ENCODE measurements at regions not wholly inside any gene's neighbourhood (a gene's known extent, or its start where the extent isn't known, plus 50 kb on each side); places are given as distances from the start of the nearest gene placed in this dataset.
"Not testable (repeated sequence)": the region's sequence is repeated elsewhere in the genome, so short reads cannot be mapped to it uniquely, and the experiment has no call there.

GRCh38 chr9:95391271-95391670, 73.8 kb upstream of the FANCC start:
- intact Hi-C loops (cut with micrococcal nuclease); H3K9me3 Mint-ChIP-seq: not testable (repeated sequence)

GRCh38 chr9:95389373-95389772, 71.9 kb upstream of the FANCC start:
- Mint-ChIP-seq H3K4me1 (ENCODE audit: low read depth) (no peaks in the 10 kb centered on the region), H3K9me3 (no peaks in the 10 kb centered on the region), H3K36me3 (ENCODE audit: low read depth) (no peaks in the 10 kb centered on the region), H3K27ac (no peak overlapping the region), H3K4me3 (no peak overlapping the region), H3K27me3 (peaks cover 9% of the 10 kb centered on the region)
- no peak for TF ChIP-seq CTCF (IDR thresholded peaks at IDR 0.05)
- ChIA-PET CTCF (no interaction called here), POLR2A (no interaction called here)
- DNase-seq (no peak), ATAC-seq (no peak)
- intact Hi-C loops (cut with micrococcal nuclease), result no loop called here

More at GRCh38 chr9:95391271-95391670, 73.8 kb upstream of the FANCC start:
- CTCF ChIA-PET, result interaction anchor here (1.2 kb wide), 1 partner anchor 55 kb away, joined by 3 read pairs; no protein-coding TSS in a partner anchor
- POLR2A ChIA-PET, result interaction anchor here (0.6 kb wide), 1 partner anchor 136 kb away, joined by 3 read pairs; no protein-coding TSS in a partner anchor
- not testable (repeated sequence) for DNase-seq; H3K36me3 Mint-ChIP-seq (ENCODE audit: low read depth); H3K4me3 Mint-ChIP-seq; ATAC-seq; H3K4me1 Mint-ChIP-seq (ENCODE audit: low read depth); H3K27ac Mint-ChIP-seq; H3K27me3 Mint-ChIP-seq

GRCh38 chr9:95386843-95387242, 69.3 kb upstream of the FANCC start:
- ATAC-seq (no peak), DNase-seq (no peak)
- Mint-ChIP-seq H3K4me1 (ENCODE audit: low read depth) (no peaks in the 10 kb centered on the region), H3K27ac (no peak overlapping the region), H3K9me3 (no peaks in the 10 kb centered on the region), H3K36me3 (ENCODE audit: low read depth) (no peaks in the 10 kb centered on the region), H3K27me3 (peaks cover 19% of the 10 kb centered on the region), H3K4me3 (no peak overlapping the region)
- ChIA-PET CTCF (no interaction called here), POLR2A (no interaction called here)
- no peak for TF ChIP-seq CTCF (IDR thresholded peaks at IDR 0.05)
- intact Hi-C loops (cut with micrococcal nuclease), result no loop called here

GRCh38 chr9:95385521-95385920, 68.0 kb upstream of the FANCC start:
- TF ChIP-seq CTCF (IDR thresholded peaks at IDR 0.05), result no peak
- Mint-ChIP-seq H3K4me3 (no peak overlapping the region), H3K36me3 (ENCODE audit: low read depth) (no peaks in the 10 kb centered on the region), H3K9me3 (no peaks in the 10 kb centered on the region), H3K27ac (no peak overlapping the region), H3K4me1 (ENCODE audit: low read depth) (no peaks in the 10 kb centered on the region), H3K27me3 (peaks cover 25% of the 10 kb centered on the region)
- DNase-seq (no peak), ATAC-seq (no peak)
- intact Hi-C loops (cut with micrococcal nuclease), result no loop called here
- ChIA-PET CTCF (no interaction called here), POLR2A (no interaction called here)

GRCh38 chr9:95383845-95384244, 66.3 kb upstream of the FANCC start:
- no peak for TF ChIP-seq CTCF (IDR thresholded peaks at IDR 0.05)
- Mint-ChIP-seq H3K9me3 (no peaks in the 10 kb centered on the region), H3K4me3 (no peak overlapping the region), H3K36me3 (ENCODE audit: low read depth) (no peaks in the 10 kb centered on the region), H3K27ac (no peak overlapping the region), H3K27me3 (peaks cover 26% of the 10 kb centered on the region), H3K4me1 (ENCODE audit: low read depth) (peaks cover 4% of the 10 kb centered on the region)
- intact Hi-C loops (cut with micrococcal nuclease), result no loop called here
- ATAC-seq, result no peak
- ChIA-PET CTCF (no interaction called here), POLR2A (no interaction called here)
- no peak for DNase-seq

- Mint-ChIP-seq H3K27ac (no peak overlapping the region), H3K9me3 (no peaks in the 10 kb centered on the region), H3K4me3 (no peak overlapping the region), H3K27me3 (peaks cover 28% of the 10 kb centered on the region), H3K36me3 (ENCODE audit: low read depth) (no peaks in the 10 kb centered on the region), H3K4me1 (ENCODE audit: low read depth) (peaks cover 4% of the 10 kb centered on the region)
- intact Hi-C loops (cut with micrococcal nuclease), result no loop called here
- DNase-seq (no peak), ATAC-seq (no peak)
- no peak for TF ChIP-seq CTCF (IDR thresholded peaks at IDR 0.05)
- CTCF ChIA-PET, result no interaction called here
- POLR2A ChIA-PET, result no interaction called here
These were observed 65.7 kb upstream of the FANCC start for GRCh38 chr9:95383185-95383676.
